GM18868 (cell line): ENCODE measurements at regions not wholly inside any gene's neighbourhood (a gene's known extent, or its start where the extent isn't known, plus 50 kb on each side); places are given as distances from the start of the nearest gene placed in this dataset.

Experiments
- ATAC-seq: cut with Tn5 transposase; IDR thresholded peaks from one replicate; pipeline ENCODE4 v1.9.1; 2021; ENCODE audit warnings: mild to moderate bottlenecking, moderate library complexity; ENCODE audit not compliant: unreplicated experiment

DNA sequence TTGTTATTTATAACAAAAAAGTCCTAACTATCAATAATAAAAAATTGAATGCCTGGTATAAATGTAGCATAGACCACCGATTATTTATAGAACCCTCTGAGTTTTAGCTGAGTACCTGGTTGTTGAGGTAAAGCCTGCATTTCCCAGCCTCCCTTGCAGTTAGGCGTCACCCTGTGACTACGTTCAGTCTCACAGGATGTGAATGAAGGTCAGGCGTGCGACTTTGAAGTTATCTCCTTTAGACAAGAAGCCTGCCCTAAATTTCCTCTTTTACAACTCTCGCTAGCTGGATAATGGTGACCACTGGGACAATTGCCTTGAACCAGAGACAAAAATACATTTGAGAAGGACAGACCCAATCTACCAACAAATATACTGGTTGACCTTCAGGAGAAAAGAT lies 67.5 kb upstream of the TES start:
- no peak for ATAC-seq

DNA sequence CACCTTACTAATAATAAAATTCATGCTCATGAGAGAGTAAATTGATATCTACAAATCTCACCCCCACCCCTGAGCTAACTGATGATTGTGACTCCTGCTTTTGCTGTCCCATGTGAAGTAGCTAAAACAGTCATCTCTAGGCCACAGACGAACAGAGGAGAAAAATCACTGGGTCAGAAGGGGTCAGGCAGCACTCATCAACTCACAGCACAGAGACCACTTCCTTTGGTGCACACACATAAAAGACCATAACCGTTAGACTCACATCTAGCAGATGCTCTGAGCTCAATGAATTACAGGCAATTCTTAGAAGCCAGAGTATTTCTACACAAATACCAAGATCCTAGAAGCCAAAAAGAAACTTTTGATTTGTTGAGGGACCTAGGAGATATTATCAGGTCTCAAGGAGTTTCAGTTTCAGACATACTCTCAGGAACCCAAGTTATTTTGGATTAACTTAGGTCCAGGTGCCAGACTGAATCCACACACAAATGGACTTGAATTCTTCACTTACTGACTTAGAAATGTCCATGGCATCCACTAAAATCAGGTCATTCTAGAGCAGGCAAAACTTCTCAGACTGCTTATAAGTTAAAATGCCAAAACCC lies 65.0 kb upstream of the TES start:
- ATAC-seq = peak; percentile 89

DNA sequence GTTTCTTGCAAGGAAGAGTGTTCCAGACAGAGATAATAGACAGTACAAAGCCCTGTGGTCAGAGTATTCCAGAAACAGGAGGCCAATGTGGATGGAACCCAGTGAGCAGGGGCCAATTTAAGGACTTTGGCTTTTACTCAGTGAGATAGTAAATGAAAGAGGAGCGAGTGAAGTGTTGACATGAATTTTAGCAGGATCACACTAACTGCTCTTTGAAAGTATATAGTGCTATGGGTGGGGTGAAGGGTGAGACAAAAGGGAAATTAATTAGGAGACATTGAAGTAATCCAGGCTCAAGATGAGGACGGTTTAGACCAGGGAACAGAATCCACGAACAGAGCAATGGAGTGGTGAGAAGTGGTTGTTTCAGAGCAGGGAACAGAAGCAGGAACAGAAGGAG lies 62.2 kb upstream of the TES start:
- no peak for ATAC-seq

DNA sequence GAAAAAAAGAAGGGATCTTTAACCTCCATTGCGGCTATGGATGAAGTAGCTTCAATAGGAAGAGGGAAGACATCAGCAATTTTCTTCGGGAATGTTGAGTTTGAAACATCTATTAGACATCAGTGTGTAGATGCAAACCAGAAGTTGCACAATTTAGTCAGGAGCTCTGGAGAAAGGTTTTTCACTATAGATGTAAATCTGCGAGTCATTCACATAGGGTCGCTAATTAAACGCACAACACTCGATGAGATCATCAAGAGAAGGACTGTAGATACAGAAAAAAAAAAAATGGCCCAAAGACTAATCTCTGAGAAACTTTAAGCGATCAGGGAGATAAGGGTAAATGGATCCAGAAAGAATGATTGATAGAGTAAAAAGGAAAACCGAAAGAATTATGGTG lies 61.7 kb upstream of the TES start:
- ATAC-seq = no peak

DNA sequence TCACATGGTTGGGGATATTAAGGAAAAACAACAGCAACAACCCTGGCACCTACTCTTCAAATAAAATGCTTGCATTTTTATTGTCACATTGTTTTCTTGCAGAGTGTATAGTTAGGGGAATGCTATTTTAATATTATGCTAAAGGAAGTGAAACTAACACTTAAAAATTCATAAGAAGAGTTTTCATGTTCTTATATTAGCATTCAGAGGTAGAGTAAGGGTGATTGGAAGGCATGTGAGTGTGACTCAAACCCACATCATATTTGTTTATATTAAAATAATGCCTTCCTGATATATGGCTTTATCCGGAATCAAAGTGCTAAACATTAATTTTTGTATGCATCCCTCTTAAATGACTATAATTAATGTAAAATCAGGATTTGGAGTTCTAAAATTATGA lies 59.8 kb upstream of the TES start:
- peak; percentile 89 for ATAC-seq

DNA sequence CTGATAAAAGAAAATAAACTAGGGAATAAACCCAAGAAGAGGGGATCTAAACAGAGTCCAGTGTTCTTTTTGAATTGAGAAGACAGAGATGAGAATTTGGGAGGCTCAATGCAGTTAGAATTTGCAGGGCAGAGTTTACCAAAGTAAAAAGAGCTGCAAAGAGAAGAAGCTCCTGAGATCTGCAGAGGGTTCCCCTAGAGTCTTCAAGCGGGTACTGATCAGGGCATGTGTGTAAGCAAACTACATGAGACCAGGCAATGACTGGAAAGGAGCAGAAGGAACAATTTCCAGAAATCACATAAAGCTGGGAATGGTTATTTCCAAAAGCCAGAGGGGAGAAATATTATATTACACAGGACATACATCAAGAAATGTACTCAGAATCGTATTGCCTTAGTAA lies 58.1 kb upstream of the TES start:
- ATAC-seq = no peak

DNA sequence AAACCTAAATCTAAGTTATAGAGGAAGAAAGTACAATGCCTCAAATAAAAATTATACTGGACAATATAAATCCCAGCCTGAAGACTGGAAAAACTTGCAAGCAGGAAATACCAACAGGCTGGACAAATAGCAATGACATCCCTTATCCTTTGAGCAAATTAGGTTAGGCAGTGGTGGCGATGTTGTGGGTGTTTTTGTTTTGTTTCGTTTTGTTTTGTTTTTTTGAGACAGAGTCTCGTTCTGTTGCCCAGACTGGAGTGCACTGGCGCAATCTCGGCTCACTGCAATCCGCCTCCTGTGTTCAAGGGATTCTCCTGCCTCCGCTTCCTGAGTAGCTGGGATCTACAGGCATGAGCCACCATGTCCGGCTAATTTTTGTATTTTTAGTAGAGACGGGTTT lies 57.3 kb upstream of the TES start:
- no peak for ATAC-seq

DNA sequence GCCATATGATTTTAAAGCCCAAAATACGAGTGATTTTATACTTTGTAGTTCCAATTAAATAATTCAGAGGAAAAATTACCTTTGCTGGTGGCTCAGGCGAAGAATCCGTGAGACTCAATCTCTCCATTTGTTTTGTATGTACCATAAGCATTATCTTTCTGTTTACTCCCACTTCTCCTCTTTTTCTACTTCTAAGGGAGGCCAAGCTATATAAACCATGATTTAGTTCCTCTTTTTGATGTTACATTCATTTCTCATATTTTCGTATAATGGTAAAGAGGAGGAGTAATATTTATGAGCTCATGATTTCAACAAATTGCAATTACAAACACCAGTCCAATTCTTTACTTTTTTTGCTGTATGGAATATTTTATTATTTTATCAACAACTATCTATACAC lies 50.6 kb upstream of the TES start:
- peak; percentile 50 for ATAC-seq
